Hematopoietic multipotent progenitor cell treated with erythropoietin and hydrocortisone succinate and interleukin-3 and kit ligand, for 6 days (in vitro differentiated cells): ENCODE measurements at regions not wholly inside any gene's neighbourhood (a gene's known extent, or its start where the extent isn't known, plus 50 kb on each side); places are given as distances from the start of the nearest gene placed in this dataset.
"Not testable (repeated sequence)": the region's sequence is repeated elsewhere in the genome, so short reads cannot be mapped to it uniquely, and the experiment has no call there.

Source experiments
- DNase-seq: peaks from one replicate; pipeline ENCODE4 v3.0.0-alpha.2; 2015

DNA sequence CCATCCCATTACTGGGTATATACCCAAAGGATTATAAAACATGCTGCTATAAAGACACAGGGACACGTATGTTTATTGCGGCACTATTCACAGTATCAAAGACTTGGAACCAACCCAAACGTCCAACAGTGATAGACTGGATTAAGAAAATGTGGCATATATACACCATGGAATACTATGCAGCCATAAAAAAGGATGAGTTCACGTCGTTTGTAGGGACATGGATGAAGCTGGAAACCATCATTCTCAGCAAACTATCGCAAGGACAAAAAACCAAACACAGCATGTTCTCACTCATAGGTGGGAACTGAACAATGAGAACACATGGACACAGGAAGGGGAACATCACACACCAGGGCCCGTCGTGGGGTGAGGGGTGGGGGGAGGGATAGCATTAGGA, 106.1 kb downstream of the CHD1L start:
- not testable (repeated sequence) for DNase-seq

DNA sequence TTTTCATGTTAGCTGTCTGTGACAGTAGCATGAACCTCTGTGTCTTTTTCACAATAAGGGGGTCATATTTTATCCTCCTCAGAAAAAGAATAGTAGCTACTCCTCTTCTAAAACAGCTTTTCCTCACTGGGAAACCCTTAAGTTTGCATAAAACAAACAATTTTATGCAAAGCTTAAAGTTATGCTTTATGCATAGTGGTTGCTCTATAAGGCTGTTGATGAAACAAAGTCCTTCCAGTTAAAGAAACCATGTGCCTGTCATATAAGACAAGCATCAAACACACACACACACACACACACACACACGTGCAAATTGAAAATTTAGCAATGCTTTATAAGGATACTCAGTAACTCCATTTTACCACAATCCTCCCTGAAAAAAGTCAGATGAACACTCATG, 107.0 kb downstream of the CHD1L start:
- no peak for DNase-seq

DNA sequence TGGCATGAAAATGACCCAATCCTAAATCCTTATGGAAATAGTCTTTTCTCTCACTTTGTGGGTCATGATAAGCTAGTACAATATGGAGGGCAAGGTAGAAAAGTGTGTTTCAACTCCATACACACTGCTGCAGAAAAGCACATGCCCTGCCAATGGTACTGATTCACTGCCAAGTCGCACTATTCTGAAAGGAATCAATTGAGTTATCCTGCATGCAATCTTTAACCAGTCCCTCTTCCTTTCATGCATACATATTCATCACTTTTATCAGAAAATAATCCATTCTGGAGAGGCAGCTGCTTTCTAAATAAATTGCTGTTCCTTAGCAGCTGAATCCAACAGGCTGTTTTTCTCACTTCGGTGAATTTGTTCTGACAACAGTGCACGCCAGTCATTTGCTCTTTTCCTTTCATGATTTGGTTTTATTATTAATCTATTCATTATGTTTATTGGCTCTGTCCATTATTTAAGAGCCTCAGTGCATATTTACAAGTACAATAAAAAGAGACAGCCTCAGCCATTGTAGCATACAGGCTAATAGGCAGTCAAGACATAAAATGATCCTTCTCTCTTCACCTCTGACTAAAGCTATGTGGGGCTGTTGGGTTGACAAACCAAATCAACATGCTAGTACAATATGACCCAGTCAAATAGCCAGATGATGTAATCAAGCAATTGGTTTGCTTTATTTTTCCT, 108.8 kb downstream of the CHD1L start:
- no peak for DNase-seq

DNA sequence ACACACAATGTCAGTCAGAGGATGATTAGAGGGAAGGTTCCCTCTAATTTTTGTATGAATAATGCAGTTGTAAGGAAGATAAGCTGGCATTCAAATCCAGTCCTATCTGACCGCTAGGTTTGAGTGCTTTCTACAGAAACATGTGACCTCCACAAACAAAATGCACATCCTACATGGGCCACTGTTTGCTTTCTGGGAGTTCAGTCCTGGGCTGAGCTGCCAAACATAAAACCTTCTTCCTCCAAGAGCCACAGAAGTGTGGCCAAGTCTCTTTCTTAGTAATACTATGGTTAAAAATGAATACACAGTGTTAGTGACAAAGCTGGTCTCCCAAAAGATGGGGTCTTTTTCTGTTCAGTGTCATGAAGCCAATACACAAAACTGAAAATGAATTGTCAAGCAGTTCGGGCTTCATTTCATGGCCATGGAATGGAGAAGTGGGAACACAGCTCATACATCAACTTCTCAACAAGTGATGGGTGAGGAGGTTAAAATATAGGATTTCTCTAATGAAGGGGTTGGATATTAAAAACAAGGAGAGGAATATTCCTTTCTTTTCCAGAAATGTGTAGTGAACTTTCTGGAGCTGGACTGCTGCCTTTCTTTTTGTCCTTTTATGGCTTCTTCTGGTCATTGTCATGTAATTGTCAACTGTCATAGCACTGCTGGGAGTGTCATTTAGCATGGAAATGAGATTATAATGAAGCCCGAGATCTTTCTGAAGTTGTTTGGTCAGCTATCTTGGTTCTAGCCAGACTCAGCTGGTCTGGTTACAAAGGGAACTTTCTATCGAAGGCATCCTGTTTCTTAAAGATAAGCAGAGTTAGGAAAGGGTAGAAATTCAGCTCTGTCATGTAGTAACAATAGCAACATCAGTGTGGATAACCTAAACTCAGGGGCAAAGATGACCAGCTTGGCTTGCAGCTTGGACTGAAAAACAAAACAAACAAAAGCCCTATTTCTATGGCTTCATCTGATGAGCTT, 135.1 kb downstream of the CHD1L start:
- peak; percentile 83 for DNase-seq

DNA sequence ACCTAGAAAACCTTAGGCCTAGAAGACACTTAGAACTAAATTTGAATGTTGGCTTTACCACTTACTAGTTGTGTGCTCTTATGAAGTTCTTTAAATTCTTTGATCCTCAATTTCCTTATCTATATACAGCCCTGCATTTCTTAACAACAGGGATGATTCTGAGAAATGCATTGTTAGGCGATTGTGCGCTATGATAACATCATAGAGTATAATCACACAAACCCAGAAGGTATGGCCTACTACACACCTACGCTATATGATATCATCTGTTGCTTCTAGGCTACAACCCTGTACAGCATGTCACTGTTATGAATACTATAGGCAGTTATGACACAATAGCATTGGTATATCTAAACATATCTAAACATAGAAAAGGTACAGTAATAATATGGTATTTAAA, 137.4 kb downstream of the CHD1L start:
- DNase-seq: no peak

DNA sequence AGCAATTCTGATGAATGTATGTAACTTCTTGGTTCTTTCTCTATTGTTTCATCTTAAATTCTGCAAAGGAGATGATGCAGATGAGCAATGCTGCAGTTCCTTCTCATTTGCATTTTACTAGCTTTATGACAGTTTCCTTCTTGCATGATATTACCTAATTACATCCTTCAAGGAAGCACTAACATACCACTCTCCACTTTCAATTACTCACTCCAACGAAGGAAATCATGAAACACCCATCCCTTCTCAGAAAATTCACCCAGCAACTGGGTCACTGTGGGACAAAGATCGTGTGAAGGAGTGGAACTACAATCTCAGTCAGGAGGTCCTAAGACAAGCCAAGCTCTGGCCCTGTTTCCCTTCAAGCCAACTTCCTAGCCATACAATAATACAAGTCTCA, 142.3 kb downstream of the CHD1L start:
- DNase-seq: no peak

DNA sequence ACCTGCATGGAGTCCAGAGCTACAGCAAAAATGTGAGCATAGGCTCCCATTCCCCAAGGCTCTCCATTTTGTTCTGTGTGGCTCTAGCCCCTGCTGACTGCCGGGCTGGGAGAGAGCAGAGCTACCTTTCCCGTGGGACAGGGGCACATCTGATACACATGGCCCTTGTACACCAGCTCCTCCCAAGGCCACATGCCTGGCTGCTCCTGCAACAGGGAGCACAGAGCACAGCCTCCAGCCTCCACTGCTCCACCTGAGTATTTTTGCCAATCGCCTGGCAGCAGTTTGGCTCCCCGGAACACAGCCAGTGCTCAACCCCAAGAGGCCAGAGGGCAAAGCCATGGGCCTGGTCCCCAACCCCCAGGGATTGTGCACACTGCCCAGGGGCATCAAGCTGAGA, 146.5 kb downstream of the CHD1L start:
- DNase-seq: no peak

DNA sequence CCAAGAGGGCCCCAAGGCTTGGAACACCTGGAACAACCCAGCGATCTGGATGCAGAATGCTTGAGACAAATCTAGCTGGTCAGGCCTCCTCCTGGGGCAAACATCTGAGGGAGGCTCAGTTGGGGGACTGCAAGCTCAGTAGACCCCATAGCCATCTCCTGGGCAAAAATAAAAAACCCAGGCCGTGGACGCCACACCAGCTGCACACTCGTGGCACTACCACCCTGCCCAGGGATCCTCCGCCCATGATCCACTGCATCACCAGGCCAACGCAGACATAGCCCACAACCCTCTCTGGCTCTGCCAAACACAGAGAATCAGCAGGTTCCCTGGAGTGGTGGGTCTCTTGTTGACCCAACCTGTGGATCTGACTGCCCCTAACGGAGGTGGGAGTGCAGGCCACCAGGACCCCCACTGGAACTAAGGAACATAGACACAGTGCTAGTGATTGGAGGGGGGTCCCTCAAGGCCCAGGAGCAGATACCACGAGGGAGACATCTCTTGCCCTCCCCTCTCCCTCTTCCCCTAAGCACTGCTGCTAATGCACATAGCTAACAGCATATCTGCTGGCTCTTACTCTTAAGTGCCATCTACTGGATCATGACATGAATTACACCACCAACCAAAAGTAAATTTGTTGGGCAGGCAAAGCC, 147.2 kb downstream of the CHD1L start:
- peak; percentile 76 for DNase-seq

DNA sequence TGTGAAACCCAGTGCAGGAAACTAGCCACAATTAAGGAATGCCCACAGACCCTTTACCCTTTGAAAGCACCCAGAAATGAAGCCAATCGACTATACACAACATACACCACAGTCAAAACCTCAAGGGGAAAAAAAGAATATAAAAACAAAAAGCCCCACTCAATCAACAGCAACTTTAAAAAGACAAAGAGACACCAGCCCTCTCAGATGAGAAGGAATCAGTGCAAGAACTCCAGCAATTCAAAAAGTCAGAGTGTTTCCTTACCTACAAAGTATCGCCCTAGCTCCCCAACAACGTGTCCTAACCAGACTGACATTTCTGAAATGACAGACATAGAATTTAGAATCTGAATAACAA, 147.7 kb downstream of the CHD1L start:
- DNase-seq: no peak

DNA sequence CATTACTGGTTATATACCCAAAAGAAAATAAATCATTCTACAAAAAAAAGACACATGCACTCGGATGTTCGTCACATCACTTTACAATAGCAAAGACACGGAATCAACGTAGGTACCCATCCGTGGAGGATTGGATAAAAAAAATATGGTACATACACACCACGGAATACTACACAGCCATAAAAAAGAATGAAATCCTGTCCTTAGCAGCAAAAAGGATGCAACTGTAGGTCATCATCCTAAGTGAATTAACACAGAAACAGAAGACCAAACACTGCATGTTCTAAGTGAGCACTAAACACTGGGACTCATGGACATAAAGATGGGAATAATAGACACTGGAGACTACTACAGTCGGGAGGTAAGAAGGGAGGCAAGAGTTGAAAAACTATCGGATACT, 148.6 kb downstream of the CHD1L start:
- DNase-seq: no peak

DNA sequence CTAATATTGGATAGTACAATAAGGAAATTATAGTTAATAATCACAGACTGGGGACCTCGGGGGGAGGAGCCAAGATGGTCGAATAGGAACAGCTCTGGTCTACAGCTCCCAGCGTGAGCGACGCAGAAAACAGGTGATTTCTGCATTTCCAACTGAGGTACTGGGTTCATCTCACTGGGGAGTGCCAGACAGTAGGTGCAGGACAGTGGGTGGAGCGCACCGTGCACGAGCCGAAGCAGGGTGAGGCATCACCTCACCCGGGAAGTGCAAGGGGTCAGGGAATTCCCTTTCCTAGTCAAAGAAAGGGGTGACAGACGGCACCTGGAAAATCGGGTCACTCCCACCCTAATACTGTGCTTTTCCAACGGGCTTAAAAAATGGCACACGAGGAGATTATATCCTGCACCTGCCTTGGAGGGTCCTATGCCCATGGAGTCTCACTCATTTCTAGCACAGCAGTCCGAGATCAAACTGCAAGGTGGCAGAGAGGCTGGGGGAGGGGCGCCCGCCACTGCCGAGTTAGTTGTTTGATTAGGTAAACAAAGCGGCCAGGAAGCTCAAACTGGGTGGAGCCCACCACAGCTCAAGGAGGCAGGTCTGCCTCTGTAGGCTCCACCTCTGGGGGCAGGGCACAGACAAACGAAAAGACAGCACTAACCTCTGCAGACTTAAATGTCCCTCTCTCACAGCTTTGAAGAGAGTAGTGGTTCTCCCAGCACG, 138.8 kb upstream of the BCL9 start:
- not testable (repeated sequence) for DNase-seq

DNA sequence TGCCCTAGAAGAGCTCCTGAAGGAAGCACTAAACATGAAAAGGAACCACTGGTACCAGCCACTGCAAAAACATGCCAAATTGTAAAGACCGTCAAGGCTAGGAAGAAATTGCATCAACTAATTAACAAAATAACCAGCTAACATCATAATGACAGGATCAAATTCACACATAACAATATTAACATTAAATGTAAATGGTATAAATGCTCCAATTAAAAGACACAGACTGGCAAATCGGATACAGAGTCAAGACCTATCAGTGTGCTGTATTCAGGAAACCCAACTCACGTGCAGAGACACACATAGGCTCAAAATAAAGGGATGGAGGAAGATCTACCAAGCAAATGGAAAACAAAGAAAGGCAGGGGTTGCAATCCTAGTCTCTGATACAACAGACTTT, 137.0 kb upstream of the BCL9 start:
- not testable (repeated sequence) for DNase-seq

DNA sequence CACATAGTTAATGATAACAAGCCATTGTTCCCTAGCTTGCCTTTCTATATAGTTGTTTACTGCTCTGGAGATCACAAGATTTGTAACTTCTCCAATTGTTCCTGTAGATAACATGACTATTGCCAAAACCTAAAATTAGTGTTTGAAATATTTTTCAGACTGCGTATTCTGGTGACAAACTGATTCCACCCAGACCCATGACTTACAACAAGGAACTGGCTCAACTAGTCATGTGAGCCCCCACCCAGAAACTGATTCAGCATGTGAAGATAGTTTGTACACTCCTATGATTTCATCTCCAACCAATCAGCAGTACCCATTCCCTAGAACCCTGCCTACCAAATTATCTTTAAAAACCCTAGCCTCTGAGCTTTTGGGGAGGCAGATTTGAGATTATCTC, 131.4 kb upstream of the BCL9 start:
- DNase-seq: no peak

DNA sequence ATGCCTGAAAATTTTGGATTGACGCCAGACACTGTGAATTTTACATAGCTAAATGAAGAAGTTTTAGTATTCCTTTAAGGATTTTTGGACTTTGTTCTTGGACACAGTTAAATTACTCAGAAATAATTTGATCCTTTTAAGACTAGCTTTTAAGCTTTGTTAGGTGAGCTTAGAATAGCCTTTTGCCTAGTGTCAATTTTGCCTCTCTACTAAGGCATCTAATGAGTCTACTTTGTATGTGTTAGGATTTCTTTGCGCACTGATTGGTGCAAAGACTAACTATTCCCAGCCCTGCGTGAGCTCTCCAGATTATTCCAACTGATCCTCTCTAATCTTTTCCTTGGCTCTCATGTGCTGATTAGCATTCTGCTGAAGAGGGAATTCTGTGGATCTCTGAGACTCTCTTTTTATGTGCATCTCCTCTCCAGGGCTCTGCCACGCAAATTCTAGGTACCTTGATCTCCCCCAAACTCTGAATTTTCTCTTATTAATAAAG, 128.1 kb upstream of the BCL9 start:
- no peak for DNase-seq

DNA sequence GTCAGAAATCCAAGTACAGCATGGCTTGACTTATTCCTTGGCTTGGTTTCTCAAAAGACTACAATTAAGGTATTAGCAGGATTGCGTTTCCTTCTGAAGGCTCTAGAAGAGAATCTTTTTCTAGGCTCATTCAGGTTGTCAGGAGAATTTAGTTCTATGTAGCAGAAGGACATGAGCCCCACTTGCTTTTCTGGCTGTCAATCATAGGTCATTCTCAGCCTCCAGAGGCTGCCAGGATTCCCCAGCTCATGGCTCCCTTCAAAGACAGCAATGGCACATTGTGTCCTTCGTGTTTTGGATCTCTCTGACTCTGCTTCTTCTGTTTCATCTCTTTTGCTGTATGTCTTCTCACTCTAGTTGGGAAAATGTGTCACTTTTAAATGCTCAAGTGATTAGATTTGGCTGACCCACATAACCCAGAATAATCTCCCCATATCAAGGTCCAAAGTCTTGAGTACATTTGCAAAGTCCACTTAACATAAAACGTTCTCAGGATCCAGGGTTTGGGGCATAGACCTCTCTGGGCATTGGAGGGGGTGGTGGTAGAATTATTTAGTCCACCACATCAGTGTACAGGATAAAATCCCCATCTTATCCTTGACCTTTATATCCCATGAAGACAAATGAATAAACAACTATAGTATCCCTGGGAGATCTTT, 126.7 kb upstream of the BCL9 start:
- DNase-seq: no peak

DNA sequence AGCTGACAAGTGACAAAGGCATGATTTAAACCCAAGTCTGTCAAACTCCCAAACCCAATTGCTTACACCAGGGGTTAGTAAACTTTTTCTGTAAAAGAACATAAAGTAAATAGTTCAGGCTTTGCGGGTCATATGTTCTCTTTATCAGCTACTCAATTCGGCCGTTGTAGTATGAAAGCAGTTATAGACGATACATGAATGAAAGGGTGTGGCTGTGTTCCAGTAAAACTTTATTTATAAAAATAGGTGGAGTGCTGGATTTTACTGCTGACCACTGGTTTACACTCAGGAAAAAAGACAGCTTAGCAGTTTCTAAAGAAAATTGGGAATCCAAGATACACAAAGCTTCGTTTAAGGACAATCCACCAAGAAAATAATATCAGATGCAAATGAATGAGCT, 124.3 kb upstream of the BCL9 start:
- DNase-seq: no peak

DNA sequence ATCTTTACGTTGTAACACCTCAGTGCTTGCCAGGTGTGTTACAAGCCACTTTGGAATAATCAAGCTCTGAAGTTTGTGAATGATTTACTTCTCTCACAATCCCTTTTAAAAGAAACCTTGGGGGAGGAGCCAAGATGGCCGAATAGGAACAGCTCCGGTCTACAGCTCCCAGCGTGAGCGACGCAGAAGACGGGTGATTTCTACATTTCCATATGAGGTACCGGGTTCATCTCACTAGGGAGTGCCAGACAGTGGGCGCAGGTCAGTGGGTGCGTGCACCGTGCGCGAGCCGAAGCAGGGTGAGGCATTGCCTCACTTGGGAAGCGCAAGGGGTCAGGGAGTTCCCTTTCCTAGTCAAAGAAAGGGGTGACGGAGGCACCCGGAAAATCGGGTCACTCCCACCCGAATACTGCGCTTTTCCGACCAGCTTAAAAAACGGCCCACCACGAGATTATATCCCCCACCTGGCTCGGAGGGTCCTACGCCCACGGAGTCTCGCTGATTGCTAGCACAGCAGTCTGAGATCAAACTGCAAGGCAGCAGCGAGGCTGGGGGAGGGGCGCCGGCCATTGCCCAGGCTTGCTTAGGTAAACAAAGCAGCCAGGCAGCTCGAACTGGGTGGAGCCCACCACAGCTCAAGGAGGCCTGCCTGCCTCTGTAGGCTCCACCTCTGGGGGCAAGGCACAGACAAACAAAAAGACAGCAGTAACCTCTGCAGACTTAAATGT, 118.0 kb upstream of the BCL9 start:
- DNase-seq: not testable (repeated sequence)

DNA sequence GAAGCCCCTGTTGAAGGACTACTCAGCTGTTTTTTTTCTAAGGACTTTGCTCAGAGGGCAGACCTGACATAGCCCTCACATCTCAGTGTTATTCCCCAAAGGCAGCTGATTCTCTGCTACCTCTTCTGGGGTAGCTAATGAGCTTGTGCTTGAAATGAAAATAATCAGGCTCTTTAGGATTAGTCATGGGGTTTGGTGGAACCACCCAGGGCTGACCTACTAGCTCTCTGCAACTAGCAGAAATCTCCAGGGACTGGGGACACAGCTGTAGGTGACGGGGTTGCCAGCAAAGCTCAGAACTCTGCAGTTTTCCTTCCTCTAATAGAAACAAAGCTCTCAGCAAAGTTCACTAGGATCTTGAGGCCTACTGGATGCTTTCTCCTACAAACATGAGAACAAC, 106.4 kb upstream of the BCL9 start:
- no peak for DNase-seq

DNA sequence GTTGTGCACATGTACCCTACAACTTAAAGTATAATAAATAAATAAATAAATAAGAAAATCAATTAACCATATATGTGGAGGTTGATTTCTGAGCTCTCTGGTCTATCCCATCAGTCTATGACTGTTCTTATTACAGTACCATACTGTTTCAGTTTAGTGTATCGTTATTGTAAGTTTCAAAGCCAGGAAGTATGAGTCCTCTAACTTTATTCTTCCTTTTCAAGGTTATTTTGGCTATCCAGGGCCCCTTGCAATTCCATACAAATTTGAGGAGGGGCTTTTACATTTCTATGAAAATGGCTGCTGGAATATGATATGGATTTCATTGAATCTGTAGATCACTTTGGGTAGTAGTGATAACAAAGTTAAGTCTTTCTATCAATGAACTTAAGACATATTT, 96.9 kb upstream of the BCL9 start:
- DNase-seq: no peak

DNA sequence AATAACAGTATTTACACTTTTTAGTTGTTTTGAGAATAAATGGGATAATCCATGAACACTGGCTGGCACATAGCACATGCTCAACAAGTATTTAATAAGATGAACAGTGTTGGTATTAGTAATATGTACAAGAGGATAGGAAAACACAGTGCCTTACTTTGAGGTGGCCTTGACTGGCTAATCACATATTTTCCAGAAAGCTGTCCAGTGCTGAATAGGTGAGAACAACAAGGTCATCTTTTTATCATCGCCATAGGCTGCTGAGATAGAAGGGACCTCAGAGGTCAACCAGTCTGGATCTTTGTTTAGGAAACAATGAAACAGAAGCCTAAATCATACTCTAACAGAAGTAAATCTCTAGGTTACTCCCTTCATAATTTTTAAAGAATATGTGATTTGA, 89.7 kb upstream of the BCL9 start:
- no peak for DNase-seq

DNA sequence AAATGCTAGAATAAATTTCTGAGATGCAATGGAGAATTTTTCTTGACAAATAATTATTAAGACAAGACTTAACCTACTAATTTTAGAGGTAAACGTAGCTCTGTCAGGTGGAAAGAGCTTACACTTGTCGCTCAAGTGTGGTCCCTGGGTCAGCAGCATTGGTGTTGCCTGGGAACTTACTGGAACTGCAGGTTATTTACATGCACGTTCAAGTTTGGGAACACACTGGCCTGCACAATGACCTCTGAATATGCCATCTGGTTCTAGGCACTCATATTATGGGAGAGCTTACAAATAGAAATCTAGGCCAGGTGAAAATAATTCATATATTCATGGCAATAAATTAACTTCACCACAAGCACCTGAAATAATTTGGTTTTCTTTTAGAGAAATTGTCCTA, 88.5 kb upstream of the BCL9 start:
- no peak for DNase-seq

DNA sequence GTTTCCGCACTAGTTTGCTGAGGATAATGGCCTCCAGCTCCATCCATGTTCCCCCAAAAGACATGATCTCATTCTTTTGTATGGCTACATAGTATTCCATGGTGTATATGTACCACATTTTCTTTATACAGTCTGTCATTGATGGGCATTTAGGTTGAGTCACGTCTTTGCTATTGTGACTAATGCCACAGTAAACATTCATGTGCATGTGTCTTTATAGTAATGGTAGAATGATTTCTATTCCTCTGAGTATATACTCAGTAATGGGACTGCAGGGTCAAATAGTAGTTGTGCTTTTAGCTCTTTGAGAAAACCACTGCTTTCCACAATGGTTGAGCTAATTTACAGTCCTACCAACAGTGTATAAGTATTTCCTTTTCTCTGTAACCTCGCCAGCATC, 78.3 kb upstream of the BCL9 start:
- DNase-seq: no peak
